IMR-90 (cell line): ENCODE measurements at regions not wholly inside any gene's neighbourhood (a gene's known extent, or its start where the extent isn't known, plus 50 kb on each side); places are given as distances from the start of the nearest gene placed in this dataset.

Experiments used
- ATAC-seq: fragments of 200-7000 bp; cut with Tn5 transposase; 2 replicates; pipeline ENCODE4 v1.9.1; 2020; ENCODE audit warnings: low read depth, mild to moderate bottlenecking, moderate library complexity
- BruUV-seq: library from RNA; stranded (reverse); fragments of 400-500 nt; replicated peaks from 2 replicates; lab custom pipeline; 2021; lab: Mats Ljungman, UMichigan
- CTCF ChIA-PET: fragments of 300-600 bp; formaldehyde crosslinking; extraction: SDS; loops from one replicate; lab custom pipeline; 2021; ENCODE audit warnings: antibody characterized with exemption; lab: Yijun Ruan, JAX
- POLR2A ChIA-PET: fragments of 300-600 bp; sonication (Branson Sonifier 250); formaldehyde crosslinking; loops from one replicate; lab custom pipeline; 2022; ENCODE audit warnings: antibody characterized with exemption; ENCODE audit not compliant: unreplicated experiment; lab: Charles Lee
- DNase-seq: peaks from one replicate; pipeline ENCODE4 v3.0.0; 2013
- H2AFZ ChIP-seq: replicated peaks from 2 replicates; pipeline ENCODE3; 2013; ENCODE audit warnings: low read length, mild to moderate bottlenecking; ENCODE audit not compliant: poor library complexity
- H2AK5ac ChIP-seq: 2 replicates; pipeline ENCODE4 v1.6.1; 2013; ENCODE audit warnings: low read depth, low read length, inconsistent platforms
- H2AK9ac ChIP-seq: replicated peaks from 2 replicates; pipeline ENCODE3; 2013; ENCODE audit warnings: mild to moderate bottlenecking, low read depth, low read length, moderate library complexity; ENCODE audit not compliant: poor library complexity
- H2BK120ac ChIP-seq: 2 replicates; pipeline ENCODE4 v1.6.1; 2013; ENCODE audit warnings: low read depth, low read length, inconsistent platforms
- H2BK15ac ChIP-seq: 3 replicates; pipeline ENCODE4 v1.6.1; 2013; ENCODE audit warnings: low read depth, low read length, inconsistent platforms
- H2BK20ac ChIP-seq: 2 replicates; pipeline ENCODE4 v1.6.1; 2013; ENCODE audit warnings: low read depth, mild to moderate bottlenecking, inconsistent platforms, low read length, moderate library complexity
- H2BK5ac ChIP-seq: 2 replicates; pipeline ENCODE4 v1.6.1; 2013; ENCODE audit warnings: mild to moderate bottlenecking, low read depth, low read length, inconsistent platforms; ENCODE audit not compliant: poor library complexity, severe bottlenecking
- H3K14ac ChIP-seq: replicated peaks from 2 replicates; pipeline ENCODE4 v1.6.1; 2013; ENCODE audit warnings: low read depth, low read length, inconsistent platforms
- H3K18ac ChIP-seq: 2 replicates; pipeline ENCODE4 v1.6.1; 2013; ENCODE audit warnings: low read depth, low read length, control low read depth
- H3K23ac ChIP-seq: 2 replicates; pipeline ENCODE4 v1.6.1; 2013; ENCODE audit warnings: low read depth, low read length, inconsistent platforms
- H3K27ac ChIP-seq: 2 replicates; pipeline ENCODE4 v1.5.1; 2013; ENCODE audit warnings: mild to moderate bottlenecking, control low read depth, low read length; ENCODE audit not compliant: insufficient read depth
- H3K27me3 ChIP-seq: 2 replicates; pipeline ENCODE4 v1.6.1; 2013; ENCODE audit warnings: low read length; ENCODE audit not compliant: control insufficient read depth, insufficient read depth
- H3K36me3 ChIP-seq: 2 replicates; pipeline ENCODE4 v1.6.1; 2013; ENCODE audit warnings: low read length, mixed read lengths; ENCODE audit not compliant: control insufficient read depth, insufficient read depth
- H3K4ac ChIP-seq: 2 replicates; pipeline ENCODE4 v1.6.1; 2013; ENCODE audit warnings: low read depth, low read length, inconsistent platforms
- H3K4me1 ChIP-seq: 2 replicates; pipeline ENCODE4 v1.6.1; 2013; ENCODE audit warnings: low read length, mixed read lengths; ENCODE audit not compliant: control insufficient read depth, insufficient read depth
- H3K4me2 ChIP-seq: 2 replicates; pipeline ENCODE4 v1.6.1; 2013; ENCODE audit warnings: low read depth, mild to moderate bottlenecking, control low read depth, low read length, moderate library complexity
- H3K4me3 ChIP-seq: 2 replicates; pipeline ENCODE4 v1.5.1; 2013; ENCODE audit warnings: low read depth, mild to moderate bottlenecking, control low read depth, low read length, moderate library complexity; ENCODE audit not compliant: insufficient read depth
- H3K56ac ChIP-seq: 2 replicates; pipeline ENCODE4 v1.6.1; 2013; ENCODE audit warnings: low read length, inconsistent platforms; ENCODE audit not compliant: insufficient read depth; ENCODE audit errors: extremely low read depth
- H3K79me1 ChIP-seq, 2 experiments: 2 replicates each; pipeline ENCODE4 v1.6.1; 2013; ENCODE audit warnings: low read length in 2 of 2, inconsistent platforms in 1 of 2, low read depth in 1 of 2
- H3K9ac ChIP-seq: 2 replicates; pipeline ENCODE4 v1.6.1; 2013; ENCODE audit warnings: low read depth, low read length, control low read depth
- H3K9me1 ChIP-seq: 2 replicates; pipeline ENCODE4 v1.6.1; 2013; ENCODE audit warnings: low read length, inconsistent platforms; ENCODE audit not compliant: insufficient read depth
- H3K9me3 ChIP-seq: 2 replicates; pipeline ENCODE4 v1.6.1; 2013; ENCODE audit warnings: low read length; ENCODE audit not compliant: control insufficient read depth, insufficient read depth
- H4K20me1 ChIP-seq: 2 replicates; pipeline ENCODE4 v1.6.1; 2013; ENCODE audit warnings: low read length, inconsistent platforms; ENCODE audit not compliant: insufficient read depth
- H4K5ac ChIP-seq: 2 replicates; pipeline ENCODE4 v1.6.1; 2013; ENCODE audit warnings: mild to moderate bottlenecking, low read depth, low read length, control low read depth
- H4K8ac ChIP-seq, 2 experiments: 2 replicates each; pipeline ENCODE4 v1.6.1; 2013; ENCODE audit warnings: low read depth in 2 of 2, low read length in 2 of 2, control low read depth in 1 of 2, inconsistent platforms in 1 of 2
- H4K91ac ChIP-seq: 2 replicates; pipeline ENCODE4 v1.6.1; 2013; ENCODE audit warnings: low read depth, low read length, inconsistent platforms; ENCODE audit not compliant: insufficient read depth
- BHLHE40 ChIP-seq: fragments of 150-350 bp; IDR thresholded peaks from 2 replicates; pipeline ENCODE4 v1.6.1; 2016; ENCODE audit warnings: mild to moderate bottlenecking, low read depth, low read length
- CEBPB ChIP-seq: IDR thresholded peaks from 2 replicates; pipeline ENCODE4 v1.6.1; 2012; ENCODE audit warnings: low read depth, low read length, improper control_type of control experiment
- CHD1 ChIP-seq: IDR thresholded peaks from 2 replicates; pipeline ENCODE4 v1.6.1; 2012; ENCODE audit warnings: low read depth, low read length, improper control_type of control experiment
- FOS ChIP-seq: fragments of 150-350 bp; IDR thresholded peaks from 2 replicates; pipeline ENCODE4 v1.6.1; 2016; ENCODE audit warnings: low read depth, low read length
- MAFK ChIP-seq: IDR thresholded peaks from 2 replicates; pipeline ENCODE4 v1.6.1; 2012; ENCODE audit warnings: low read depth, low read length, improper control_type of control experiment
- MAZ ChIP-seq: IDR thresholded peaks from 2 replicates; pipeline ENCODE4 v1.6.1; 2012; ENCODE audit warnings: low read depth, mild to moderate bottlenecking, low read length, improper control_type of control experiment, moderate library complexity, borderline replicate concordance
- MXI1 ChIP-seq: IDR thresholded peaks from 2 replicates; pipeline ENCODE4 v1.6.1; 2012; ENCODE audit warnings: low read depth, mild to moderate bottlenecking, low read length, moderate library complexity, borderline replicate concordance
- NFE2L2 ChIP-seq: fragments of 150-350 bp; IDR thresholded peaks from 2 replicates; pipeline ENCODE4 v1.6.1; 2016; ENCODE audit warnings: low read depth, mild to moderate bottlenecking, low read length
- POLR2A ChIP-seq: IDR thresholded peaks from 2 replicates; pipeline ENCODE4 v1.6.1; 2012; ENCODE audit warnings: mild to moderate bottlenecking, low read depth, low read length
- RAD21 ChIP-seq: IDR thresholded peaks from 2 replicates; pipeline ENCODE4 v1.6.1; 2012; ENCODE audit warnings: low read length, improper control_type of control experiment
- RCOR1 ChIP-seq: IDR thresholded peaks from 2 replicates; pipeline ENCODE4 v1.6.1; 2012; ENCODE audit warnings: mild to moderate bottlenecking, low read length, improper control_type of control experiment; ENCODE audit not compliant: insufficient replicate concordance
- RFX5 ChIP-seq: IDR thresholded peaks from 2 replicates; pipeline ENCODE4 v1.8.0; 2012; ENCODE audit warnings: low read depth, mild to moderate bottlenecking, low read length, moderate library complexity
- SMC3 ChIP-seq: fragments of 150-350 bp; IDR thresholded peaks from 2 replicates; pipeline ENCODE4 v1.6.1; 2016; ENCODE audit warnings: low read depth, mild to moderate bottlenecking, antibody characterized with exemption, low read length, moderate library complexity
- dilution Hi-C: fragments of 300-500 bp; cut with HindIII; formaldehyde crosslinking; loops from one replicate; pipeline ENCODE4 v1.14.3; 2018; ENCODE audit warnings: low sequenced_read_pairs; ENCODE audit not compliant: unreplicated experiment
- in situ Hi-C: fragments of 300-500 bp; cut with MboI; formaldehyde crosslinking; loops from 3 replicates; pipeline ENCODE4 v1.14.3; 2019; ENCODE audit warnings: low sequenced_read_pairs, inconsistent platforms, mixed read lengths
- intact Hi-C: fragments of 100-400 bp; cut with micrococcal nuclease; formaldehyde crosslinking; loops from 2 replicates; pipeline ENCODE4 v1.10.0; 2022
- TF ChIP-seq, protein P1 (sequence below): fragments of 150-350 bp; IDR thresholded peaks from 2 replicates; pipeline ENCODE4 v1.6.1; 2016; ENCODE audit warnings: low read depth, mild to moderate bottlenecking, low read length, moderate library complexity, borderline replicate concordance
- TF ChIP-seq, protein P2 (sequence below): conservative IDR thresholded peaks from 2 replicates; pipeline ENCODE4 v1.5.1; 2012; ENCODE audit warnings: mild to moderate bottlenecking, low read depth, low read length, improper control_type of control experiment
- TF ChIP-seq, protein P3 (sequence below): fragments of 150-350 bp; IDR thresholded peaks from 2 replicates; pipeline ENCODE4 v1.6.1; 2017; ENCODE audit warnings: mild to moderate bottlenecking, antibody characterized with exemption, low read length, low read depth

DNA sequence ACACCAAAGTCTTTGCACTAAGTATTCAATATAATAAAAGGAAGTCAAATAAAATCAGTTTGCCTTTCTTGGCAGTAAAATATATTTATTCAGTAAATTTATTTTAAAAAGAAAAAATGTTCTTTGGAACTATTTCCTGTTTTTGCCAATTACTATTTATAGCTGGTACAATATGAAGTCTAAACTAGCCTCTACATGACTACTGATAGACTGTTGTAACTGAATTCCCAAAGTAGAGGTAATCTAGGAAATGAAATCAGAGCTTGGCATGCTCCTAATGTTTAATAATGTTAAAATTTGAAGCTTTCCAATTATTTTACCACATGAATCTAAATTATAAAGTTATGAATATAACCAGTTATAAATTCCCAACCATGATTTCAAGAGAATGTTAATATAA lies 385.5 kb downstream of the SEMA3D start:
- no TSS peak for BruUV-seq
- in situ Hi-C loops, result no loop called here

More for the DNA sequence above, 385.5 kb downstream of the SEMA3D start:
- no peak overlapping the region for H2AFZ ChIP-seq
- H4K20me1 ChIP-seq, result no peaks in the 10 kb centered on the region
- no peak overlapping the region for H3K4ac ChIP-seq
- no peaks in the 10 kb centered on the region for H3K9me1 ChIP-seq
- H2AK5ac ChIP-seq, result no peak overlapping the region
- H3K18ac ChIP-seq, result no peak overlapping the region
- H3K4me2 ChIP-seq, result no peak overlapping the region
- no peaks in the 10 kb centered on the region for H3K27me3 ChIP-seq
- ATAC-seq (no peak), DNase-seq (no peak)
- ChIA-PET POLR2A (no interaction called here), CTCF (no interaction called here)
- no peaks in the 10 kb centered on the region for H3K4me1 ChIP-seq
- H4K91ac ChIP-seq, result no peak overlapping the region
- dilution Hi-C loops, result no loop called here
- H2BK15ac ChIP-seq, result no peak overlapping the region
- H2BK5ac ChIP-seq, result no peak overlapping the region
- H2BK120ac ChIP-seq, result no peak overlapping the region
- H4K8ac ChIP-seq, result no peak overlapping the region
- no peaks in the 10 kb centered on the region for H3K9me3 ChIP-seq
- no peak overlapping the region for H3K14ac ChIP-seq
- H3K79me1 ChIP-seq, result no peaks in the 10 kb centered on the region
- intact Hi-C loops, result no loop called here
- no peaks in the 10 kb centered on the region for H3K36me3 ChIP-seq
- H2AK9ac ChIP-seq, result no peak overlapping the region
- H3K56ac ChIP-seq, result no peak overlapping the region
- no peak overlapping the region for H4K5ac ChIP-seq
- TF ChIP-seq RFX5 (no peak), SMC3 (no peak), CHD1 (no peak), POLR2A (no peak), FOS (no peak), RCOR1 (no peak), RAD21 (no peak), MXI1 (no peak), NFE2L2 (no peak), BHLHE40 (no peak), MAZ (no peak), CEBPB (no peak), MAFK (no peak)
- TF ChIP-seq, protein P1, sequence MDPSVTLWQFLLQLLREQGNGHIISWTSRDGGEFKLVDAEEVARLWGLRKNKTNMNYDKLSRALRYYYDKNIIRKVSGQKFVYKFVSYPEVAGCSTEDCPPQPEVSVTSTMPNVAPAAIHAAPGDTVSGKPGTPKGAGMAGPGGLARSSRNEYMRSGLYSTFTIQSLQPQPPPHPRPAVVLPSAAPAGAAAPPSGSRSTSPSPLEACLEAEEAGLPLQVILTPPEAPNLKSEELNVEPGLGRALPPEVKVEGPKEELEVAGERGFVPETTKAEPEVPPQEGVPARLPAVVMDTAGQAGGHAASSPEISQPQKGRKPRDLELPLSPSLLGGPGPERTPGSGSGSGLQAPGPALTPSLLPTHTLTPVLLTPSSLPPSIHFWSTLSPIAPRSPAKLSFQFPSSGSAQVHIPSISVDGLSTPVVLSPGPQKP, result no peak
- TF ChIP-seq, protein P2, sequence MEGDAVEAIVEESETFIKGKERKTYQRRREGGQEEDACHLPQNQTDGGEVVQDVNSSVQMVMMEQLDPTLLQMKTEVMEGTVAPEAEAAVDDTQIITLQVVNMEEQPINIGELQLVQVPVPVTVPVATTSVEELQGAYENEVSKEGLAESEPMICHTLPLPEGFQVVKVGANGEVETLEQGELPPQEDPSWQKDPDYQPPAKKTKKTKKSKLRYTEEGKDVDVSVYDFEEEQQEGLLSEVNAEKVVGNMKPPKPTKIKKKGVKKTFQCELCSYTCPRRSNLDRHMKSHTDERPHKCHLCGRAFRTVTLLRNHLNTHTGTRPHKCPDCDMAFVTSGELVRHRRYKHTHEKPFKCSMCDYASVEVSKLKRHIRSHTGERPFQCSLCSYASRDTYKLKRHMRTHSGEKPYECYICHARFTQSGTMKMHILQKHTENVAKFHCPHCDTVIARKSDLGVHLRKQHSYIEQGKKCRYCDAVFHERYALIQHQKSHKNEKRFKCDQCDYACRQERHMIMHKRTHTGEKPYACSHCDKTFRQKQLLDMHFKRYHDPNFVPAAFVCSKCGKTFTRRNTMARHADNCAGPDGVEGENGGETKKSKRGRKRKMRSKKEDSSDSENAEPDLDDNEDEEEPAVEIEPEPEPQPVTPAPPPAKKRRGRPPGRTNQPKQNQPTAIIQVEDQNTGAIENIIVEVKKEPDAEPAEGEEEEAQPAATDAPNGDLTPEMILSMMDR, result no peak
- TF ChIP-seq, protein P3, sequence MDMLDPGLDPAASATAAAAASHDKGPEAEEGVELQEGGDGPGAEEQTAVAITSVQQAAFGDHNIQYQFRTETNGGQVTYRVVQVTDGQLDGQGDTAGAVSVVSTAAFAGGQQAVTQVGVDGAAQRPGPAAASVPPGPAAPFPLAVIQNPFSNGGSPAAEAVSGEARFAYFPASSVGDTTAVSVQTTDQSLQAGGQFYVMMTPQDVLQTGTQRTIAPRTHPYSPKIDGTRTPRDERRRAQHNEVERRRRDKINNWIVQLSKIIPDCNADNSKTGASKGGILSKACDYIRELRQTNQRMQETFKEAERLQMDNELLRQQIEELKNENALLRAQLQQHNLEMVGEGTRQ, result no peak
- H2BK20ac ChIP-seq, result no peak overlapping the region
- H3K23ac ChIP-seq, result no peak overlapping the region
- no peak overlapping the region for H3K9ac ChIP-seq
- H3K4me3 ChIP-seq, result no peak overlapping the region
- no peak overlapping the region for H3K27ac ChIP-seq
